DMS53 (cell line): ENCODE measurements at regions not wholly inside any gene's neighbourhood (a gene's known extent, or its start where the extent isn't known, plus 50 kb on each side); places are given as distances from the start of the nearest gene placed in this dataset.

ENCODE experiments used
- DNase-seq: peaks from one replicate; lab custom pipeline; 2025; lab: John Stamatoyannopoulos, UW

DNA sequence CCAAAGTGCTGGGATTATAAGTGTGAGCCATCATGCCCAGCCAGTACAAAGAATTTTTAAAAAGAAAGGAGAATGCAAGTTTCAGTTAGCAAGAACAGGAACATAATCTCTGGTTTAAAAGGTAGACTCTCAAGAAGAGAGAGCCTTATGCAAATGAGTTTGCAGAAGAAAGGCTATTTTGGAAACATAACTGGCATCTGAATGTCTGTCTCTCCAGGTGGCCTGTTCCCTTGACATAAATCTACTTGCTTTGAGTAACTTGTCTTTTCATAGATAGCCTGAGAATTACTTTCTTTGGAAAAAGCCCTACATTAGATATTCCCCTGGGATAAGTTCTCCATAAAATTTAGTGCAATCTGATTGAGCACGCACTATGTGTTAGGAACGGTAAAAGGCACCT lies 109.6 kb downstream of the ICOS start:
- DNase-seq = no peak

DNA sequence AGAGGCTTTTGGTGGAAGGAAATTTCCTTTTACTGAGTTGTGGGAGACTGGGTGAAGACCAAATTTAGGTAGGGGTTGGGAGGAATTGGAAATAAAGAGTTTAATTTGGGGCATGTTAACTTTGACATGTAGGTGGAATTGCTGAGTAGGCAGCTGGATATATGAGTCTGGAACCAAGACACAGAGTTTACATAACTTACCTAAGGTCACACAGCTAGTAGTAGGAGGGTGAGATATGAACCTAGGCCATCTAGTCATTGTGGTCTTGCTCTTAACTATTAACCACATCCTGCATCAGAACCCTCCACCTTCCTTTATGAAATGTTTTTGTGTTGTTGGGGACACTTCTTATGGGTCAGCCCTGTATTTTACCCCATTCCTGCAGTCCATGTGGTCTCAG lies 113.1 kb downstream of the ICOS start:
- no peak for DNase-seq

DNA sequence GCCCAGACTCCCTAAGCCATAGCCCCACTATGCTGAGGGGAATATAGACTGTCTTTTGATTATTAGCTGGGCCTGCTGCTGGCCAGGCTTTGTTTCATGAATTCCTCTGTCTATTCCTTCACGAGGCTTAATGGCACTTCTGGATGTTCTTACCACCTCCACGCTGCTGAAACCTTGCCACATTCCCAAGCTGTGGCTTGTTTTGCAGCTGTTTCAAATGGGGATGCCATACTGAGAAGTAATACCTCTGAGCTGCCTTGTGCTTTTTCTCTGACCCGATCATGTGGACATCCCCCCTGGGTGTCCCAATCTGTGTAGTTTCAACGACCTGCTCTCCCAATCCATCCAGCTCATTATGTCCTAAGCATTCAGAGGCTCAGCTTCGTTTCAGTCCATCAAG lies 114.1 kb downstream of the ICOS start:
- no peak for DNase-seq

DNA sequence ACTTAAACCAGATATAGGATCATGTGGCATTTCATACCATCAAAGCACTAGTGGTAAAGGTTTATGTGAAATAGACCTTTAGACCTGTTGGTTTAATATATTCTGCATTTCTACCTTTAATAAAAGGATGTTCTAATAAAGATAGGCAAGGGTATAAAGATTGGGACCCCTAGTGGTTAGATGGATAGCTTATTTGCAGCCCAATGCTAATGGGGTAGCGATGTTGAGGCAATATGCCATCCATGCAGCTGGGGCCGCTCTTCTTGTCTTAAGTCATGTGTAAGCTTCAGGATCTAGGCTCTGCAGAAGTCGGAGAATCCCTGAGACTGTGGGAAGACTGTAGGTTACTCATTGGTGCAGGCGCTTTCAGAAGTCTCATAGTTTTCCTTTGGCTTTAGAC lies 114.9 kb downstream of the ICOS start:
- peak; percentile 12 for DNase-seq

DNA sequence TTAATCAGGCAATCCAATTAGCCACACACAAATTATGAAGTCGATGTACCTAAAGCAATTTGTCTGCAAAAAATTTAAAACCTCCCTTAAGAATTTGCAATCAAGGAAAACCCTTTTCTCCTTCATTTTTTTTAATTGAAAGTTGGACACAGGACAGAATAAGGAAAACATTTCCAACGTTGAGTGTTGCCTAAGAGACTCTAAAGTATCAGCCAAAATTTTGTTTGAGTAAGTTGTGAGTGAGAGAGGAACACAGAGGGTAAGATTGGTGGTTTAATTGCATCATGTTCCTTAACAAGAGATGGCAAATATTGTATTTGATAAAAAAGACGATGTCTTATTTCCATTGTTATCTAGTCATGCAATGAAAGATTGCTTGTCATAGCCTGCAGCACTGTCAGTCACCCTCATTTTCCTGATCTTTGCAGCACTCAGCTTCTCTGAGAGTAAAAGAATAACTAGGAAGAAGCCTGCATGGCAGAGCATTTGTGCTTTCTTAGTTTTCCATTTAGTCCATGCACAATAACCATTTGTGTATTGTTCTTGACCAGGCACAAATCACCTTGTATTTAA lies 115.5 kb downstream of the ICOS start:
- DNase-seq = no peak

DNA sequence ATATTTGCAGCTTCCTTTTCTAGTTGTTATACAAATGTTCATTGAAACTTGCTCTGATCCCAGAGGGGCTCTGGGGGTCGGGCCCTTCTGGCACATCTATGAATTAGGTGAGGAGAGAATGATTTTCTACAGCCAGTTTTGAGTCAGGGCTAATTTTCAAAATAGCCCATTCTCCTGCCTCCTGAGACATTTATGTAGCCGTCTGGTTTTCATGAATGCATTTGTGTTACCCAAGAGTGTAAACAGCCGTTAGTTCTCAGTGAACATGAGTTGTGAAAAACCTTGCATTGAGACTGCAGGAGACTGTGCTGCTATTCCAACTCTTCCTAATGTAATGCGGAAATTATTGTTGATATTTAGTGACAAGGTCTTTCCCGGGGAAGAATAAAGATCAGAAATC lies 122.5 kb downstream of the ICOS start:
- DNase-seq = no peak

DNA sequence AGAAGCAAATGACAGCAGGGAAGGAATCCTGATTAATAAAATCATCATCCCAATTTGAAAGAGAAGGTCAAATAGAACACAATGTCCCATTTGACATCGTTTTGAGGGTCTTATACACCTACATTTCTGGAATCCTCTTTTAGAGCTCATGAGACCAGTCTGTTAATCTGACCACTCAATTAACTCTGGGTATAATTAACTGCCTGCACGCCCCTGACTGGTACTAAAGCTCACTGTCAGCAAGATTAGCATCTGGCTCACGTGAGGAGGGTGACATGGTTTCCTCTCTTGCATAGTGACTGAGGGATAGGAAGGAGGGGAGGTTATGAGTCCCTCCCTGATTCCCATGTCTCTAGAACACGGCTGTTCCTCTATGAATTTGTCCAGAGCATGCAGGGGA lies 124.3 kb downstream of the ICOS start:
- DNase-seq = no peak

DNA sequence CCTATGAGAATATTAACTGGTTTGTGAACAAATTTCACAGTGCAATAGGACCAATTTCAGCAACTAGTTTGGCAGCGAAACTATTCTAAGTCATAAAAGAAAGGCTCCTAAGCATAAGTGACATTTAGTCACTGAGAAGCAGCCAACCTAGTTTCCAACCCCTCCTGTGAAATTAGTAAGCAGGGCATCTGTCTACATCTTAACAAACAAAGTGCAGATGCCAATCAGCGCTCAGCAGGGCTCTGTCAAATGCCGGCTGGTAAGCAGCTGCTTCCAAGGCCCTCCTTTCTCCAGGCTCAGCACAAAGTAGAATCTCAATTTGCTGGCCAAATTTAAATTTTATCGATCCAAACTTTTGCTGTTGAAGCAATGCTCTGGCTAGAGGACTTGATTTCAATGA lies 124.7 kb downstream of the ICOS start:
- DNase-seq = no peak

DNA sequence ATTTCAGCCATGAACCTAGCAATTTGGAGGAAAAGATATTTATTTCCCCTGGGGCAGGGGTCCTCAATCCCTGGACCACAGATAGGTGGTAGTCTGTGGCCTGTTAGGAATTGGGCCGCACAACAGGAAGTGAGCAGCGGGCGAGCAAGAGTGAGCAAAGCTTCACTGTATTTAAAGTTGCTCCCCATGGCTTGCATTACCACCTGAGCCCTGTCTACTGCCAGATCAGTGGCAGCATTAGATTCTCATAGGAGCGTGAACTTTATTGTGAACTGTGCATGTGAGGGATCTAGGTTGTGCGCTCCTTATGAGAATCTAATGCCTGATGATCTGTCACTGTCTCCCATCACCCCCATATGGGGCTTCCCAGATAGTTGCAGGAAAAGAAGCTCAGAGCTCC lies 127.6 kb downstream of the ICOS start:
- no peak for DNase-seq

DNA sequence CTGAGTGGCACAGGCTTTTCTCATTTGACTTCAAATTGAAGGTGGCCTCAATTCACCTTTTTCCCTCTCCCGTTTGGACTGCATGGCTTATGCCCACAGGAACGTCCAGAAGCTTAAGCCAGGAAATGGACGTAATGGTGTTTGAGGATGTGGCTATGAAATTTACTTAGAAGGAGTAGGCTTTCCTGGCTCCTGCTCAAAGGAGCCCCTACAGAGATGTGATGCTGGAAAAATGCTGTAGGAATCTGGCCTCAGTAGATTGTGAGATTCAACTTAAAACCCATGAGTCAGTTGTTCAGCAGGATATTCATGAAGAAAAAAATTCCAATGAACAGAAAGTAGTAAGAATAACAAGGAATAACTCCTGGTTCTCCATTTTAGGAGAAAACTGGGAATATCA lies 129.0 kb downstream of the ICOS start:
- DNase-seq = no peak

DNA sequence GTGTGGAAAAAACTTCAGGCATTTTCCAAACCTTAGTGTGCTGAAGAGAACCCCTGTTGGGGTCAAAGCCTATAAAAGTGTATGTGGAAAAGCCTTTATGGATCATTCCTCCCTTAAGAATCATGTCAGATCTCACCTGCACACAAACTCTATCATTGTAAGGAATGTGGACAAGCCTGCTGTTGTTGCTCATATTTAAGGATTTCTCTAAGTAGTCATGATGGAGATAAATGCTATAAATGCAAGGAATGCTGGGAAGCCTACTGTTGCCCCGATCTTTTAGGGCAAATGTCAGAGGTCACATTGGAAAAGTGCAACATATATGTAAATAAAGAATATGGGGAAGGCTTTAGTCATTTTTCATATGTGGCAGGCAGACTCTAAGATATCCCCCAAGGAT lies 129.5 kb downstream of the ICOS start:
- no peak for DNase-seq

DNA sequence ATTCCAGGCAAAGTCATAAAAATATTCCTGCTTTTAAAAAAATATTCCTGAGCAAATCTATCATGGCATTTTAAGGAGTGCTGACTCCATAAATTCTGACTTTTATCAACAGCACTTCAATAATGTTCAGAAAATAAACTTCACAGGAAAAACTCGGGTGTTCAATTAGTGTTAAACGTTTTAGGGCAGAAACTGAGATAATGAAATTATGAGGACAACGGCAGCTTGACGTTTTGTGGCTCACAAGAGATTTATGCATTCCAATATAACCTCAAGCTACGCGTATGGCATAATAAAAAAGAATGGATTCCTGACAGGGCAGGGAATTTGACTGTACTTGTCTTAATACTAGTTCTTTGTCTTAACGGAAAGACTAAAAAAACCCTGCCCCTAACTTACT lies 133.2 kb downstream of the ICOS start:
- DNase-seq = no peak

DNA sequence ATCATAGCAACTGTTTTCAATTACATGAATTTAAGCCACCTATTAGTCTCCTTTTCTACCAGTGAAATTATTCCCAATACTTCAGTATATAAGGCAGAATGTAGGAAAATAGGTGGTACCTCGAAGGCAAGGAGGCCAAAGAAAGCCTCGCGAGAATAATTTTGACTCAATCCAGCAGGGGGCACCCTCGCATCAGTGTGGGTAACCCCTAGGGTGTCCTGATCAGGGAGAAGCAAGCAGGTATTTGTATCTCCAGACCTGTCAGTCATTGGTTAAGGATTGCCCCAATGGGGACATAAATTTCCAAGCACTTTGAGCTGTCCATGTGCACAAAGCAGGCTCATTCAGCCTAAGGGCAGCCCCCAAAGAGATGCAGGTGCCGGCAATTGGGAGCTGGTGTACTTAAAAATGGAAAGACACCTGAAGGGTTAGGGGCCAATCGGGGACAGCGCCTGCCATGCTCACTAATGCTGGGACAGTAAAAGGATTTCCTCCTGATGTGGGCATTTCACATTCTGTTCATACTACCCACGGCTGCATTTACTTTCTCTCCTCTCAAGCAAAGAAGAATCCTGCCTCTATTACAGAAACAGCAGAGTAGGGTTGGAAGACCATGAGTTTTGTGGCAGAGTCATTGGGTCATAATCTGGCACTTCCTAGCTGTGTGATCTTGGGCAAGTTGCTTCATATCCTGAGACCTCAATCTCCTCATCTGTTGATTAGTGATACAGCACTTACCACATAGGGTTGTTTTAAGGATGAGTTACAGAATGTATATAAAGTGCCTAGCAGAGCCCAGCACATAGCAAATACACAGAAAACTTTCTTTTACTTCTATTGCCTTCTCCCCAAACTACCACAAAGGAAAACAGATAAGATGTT lies 136.1 kb downstream of the ICOS start:
- DNase-seq = peak; percentile 55

DNA sequence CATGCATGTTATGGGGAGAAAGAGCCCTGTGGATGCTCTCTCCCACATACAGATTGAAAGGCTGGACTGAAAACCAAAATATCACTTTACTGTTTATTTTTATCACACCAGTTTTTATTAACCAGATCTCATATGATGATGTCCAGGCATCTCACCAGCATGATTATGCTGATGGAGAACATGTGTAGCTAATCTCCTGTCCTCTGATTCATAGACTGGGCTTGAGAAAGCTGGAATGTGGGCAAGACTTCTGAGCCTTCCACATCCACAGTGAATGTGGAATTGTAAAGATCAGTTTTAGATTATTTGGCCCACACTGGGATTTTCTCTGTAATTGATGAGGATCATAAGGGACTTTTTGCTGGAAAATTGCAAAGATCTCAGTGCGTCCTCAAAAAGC lies 137.9 kb downstream of the ICOS start:
- no peak for DNase-seq

DNA sequence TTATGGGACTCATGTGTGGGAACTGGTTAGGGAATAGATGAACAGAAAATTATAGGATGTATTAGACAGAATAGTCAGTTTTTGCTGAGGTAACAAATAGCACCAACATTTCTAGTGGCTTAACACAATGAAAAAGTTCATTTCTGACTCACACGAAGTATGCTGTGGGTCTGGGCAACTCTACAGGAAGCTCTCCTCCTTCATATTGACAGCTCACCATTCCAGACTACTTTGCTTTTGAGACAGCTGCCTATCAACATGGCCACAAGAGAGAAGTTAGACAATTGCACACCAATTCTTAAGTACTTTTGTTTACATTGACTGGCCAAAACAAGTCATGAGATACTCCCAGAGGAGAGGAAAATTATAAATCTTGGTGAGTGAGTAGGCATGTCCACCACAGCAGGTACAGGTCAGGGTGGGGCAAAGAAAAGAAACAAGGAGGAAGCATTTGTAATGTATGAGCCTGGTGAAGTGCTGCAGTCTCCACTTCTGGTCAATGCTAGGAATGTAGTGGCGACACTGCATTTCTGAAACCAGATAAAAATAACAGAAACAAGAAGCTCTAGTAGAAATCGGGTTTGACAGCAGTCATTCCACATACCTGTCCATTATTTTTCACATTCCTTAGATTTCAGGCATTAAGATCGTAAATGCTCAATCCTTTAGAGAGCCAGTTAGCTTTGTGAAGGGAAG lies 141.6 kb downstream of the ICOS start:
- DNase-seq = no peak

DNA sequence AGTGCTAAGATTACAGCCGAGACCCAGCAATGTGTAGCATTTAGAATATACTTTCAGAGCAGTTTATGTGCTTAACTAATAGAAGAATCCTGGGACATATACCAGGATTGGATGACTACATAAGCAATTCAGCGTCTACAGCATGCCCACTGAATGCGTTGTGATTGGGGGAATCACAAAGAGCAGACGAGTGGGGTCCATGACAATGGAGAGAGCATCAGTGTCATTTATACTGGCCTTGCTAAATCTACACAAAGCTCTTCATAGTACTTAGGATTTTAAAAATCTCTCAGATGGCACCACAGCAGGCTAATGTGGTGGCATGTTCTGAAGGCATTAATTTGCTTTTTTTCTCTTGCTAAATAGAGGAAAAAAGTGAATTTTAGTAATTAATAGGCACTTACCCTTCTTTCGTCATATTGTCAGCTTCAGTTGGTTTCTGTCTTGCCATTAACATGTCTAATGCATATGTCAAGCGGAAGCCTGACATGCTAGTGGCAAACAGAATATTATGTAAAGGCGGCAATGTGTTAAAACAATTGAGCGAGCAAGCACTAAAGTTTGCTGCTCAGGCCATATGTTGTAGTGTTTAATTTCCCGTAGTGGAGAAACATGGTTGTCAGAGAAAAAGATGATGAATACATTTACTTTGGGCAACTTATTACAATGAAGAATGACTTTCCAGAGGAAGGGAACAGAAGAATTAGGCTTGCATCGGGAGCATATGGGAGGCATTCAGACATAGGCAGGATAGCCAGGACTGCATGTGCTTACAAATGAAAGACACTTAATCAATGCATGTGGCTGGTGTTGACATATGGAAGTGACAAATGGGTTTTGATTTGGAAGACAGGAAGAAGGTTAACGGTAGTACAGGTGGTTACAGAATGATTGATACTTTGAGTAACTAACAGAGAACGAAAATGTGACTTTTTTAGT lies 145.2 kb downstream of the ICOS start:
- no peak for DNase-seq

DNA sequence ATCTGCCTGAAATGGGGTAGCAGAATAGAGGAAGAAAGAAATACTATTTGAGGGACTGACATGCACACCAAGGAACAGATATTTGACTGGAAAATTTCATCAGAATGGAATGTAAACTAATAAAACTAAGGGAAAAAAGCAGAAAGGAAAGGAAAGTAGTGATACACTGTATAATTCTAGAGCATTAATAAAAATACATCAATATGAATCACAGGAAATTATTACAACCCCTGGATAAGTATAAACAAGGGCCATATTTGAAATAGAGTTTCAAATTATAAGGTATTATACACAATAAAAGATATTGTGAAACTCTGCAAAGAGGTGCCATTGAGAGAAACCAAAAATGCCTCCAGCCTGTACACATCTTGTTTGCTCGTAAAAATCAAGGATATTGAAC lies 149.6 kb downstream of the ICOS start:
- DNase-seq = no peak

DNA sequence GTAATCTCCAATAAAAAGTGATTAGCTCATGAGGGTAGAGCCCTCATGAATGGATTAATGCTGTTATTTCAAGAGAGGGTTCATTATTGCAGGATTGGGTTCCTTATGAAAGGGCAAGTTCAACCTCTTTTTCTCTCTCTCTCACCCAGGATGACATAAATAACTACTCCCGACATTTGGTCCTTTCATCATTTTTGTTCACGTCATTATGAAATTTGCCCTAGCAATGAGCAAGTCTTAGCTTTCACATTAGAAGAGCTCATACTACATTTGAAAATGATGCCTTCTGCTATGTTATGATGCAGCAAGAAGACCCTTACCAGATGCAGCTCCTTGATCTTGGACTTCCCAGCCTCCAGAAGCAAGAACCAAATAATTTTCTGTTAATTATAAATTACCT lies 152.5 kb downstream of the ICOS start:
- no peak for DNase-seq

DNA sequence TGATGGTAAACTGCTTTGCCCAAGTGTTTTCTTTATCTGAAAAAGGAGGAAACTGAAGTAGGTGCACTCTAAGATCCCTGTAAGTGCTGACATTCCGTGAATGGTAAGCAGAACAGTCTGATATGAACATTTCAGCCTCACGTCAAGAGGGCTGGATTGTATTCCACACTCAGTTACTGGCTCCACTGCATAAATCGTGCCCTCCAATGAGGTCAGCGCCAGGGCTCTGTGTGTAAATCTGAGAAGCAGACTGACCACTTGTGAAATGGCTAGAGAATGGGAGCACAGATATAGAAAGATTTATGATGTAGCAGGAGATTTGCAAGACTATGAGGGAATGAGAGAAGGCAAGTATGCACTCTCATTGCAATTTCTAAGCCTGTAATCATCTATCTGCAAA lies 153.0 kb downstream of the ICOS start:
- no peak for DNase-seq

DNA sequence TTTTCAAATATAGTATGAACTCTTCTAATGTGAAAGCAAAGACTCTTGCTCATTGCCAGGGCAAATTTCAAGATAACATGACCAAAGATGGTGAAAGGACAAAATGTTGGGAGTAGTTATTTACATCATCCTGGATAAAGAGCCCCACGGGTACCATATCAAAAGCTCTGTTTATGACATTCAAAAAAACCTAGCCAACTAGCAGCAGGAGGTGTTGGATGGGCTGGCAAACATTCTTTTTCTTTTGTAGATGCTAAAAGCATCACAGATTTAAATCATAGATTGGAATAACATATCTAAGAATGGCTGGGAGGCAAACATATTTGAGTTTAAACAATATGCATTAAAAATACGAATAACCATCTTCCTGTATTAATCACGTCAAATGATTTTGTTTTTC lies 153.5 kb downstream of the ICOS start:
- DNase-seq = no peak

DNA sequence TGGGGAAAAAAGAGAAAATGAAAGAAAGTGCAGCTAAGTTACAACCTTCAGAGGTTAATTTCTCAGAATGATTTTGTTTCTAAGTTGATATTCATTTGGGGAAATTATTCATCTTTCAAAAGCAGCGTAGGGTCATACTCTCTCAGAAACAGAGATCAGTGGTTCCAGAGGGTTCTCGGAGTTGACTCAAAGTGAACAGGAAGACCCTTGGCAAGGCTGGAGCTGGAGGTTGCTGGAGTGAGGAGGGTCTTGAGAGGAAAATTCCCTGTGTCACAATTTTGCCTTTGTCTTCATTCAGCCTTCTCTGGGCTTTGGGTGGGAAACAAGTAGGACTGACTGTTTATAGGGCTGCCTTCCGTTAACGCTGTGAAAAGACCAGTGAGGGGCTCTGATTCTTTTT lies 168.2 kb downstream of the ICOS start:
- DNase-seq = no peak

DNA sequence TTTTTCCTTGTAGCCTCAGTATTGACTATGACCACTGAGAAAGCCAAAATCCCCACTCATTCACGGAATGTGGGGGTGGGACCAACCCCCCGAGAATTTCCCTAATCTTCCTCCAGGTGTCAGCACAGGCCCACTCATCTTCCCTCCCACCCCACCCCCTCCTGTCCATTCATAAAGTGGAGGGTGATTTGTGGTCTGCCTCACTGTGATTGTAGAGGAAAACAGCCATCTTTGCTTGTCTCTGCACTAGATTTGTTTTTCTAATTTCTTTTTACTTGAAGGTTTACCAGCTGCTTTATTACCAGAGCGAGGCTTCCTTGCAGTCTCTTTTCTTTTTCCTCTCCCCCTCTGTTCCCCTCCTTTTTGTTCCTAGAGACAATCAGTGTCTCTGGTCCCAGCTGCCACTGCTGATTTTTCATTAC lies 171.8 kb downstream of the ICOS start:
- peak; percentile 65 for DNase-seq
